ENCODE measurements at regions not wholly inside any gene's neighbourhood (a gene's known extent, or its start where the extent isn't known, plus 50 kb on each side); places are given as distances from the start of the nearest gene placed in this dataset.

DNA sequence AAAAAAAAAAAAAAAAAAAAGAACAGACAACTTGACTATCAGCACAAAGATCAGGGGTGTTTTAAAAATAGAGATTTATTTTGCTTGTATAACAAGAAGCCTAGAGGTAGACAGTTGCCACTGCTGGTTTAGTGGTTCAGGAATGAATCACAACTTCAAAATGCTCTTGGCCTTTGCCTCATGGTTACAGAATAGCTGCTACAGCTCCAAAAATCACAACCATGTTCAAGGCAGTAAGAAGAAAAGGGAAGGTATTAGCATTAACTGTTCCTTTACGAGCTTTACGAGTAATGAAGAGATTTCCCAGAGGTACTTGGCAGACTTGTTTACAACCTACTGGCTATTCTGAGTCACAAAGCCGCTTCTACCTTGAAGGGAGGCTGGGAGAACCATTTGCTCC, 52.5 kb upstream of the PPM1J start:
- TF ChIP-seq, protein P1, sequence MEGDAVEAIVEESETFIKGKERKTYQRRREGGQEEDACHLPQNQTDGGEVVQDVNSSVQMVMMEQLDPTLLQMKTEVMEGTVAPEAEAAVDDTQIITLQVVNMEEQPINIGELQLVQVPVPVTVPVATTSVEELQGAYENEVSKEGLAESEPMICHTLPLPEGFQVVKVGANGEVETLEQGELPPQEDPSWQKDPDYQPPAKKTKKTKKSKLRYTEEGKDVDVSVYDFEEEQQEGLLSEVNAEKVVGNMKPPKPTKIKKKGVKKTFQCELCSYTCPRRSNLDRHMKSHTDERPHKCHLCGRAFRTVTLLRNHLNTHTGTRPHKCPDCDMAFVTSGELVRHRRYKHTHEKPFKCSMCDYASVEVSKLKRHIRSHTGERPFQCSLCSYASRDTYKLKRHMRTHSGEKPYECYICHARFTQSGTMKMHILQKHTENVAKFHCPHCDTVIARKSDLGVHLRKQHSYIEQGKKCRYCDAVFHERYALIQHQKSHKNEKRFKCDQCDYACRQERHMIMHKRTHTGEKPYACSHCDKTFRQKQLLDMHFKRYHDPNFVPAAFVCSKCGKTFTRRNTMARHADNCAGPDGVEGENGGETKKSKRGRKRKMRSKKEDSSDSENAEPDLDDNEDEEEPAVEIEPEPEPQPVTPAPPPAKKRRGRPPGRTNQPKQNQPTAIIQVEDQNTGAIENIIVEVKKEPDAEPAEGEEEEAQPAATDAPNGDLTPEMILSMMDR (IDR thresholded peaks at IDR 0.05) = no peak
- no peaks in the 10 kb centered on the region for H3K4me1 Mint-ChIP-seq
- Histone ChIP-seq H3K4me3 (replicated peaks in 1 of 3; ENCODE audit: low read depth in 2 of 3, low read length in 3 of 3) (no peak overlapping the region), H3K9ac (ENCODE audit: insufficient read depth, low read length, poor library complexity, severe bottlenecking) (no peak overlapping the region), H3K79me2 (ENCODE audit: insufficient read depth, low read length) (no peaks in the 10 kb centered on the region), H3K4me2 (replicated peaks; ENCODE audit: extremely low read depth, low read length, poor library complexity, severe bottlenecking) (no peak overlapping the region), H3K4me1 (ENCODE audit: control insufficient read depth in 1 of 2, insufficient read depth in 2 of 2, low read length in 2 of 2) (no peaks in the 10 kb centered on the region), H4K20me1 (ENCODE audit: insufficient read depth, low read length) (no peaks in the 10 kb centered on the region), H3K27ac (ENCODE audit: low read depth in 1 of 2, low read length in 2 of 2) (no peak overlapping the region), H3K36me3 (replicated peaks in 1 of 2; ENCODE audit: control insufficient read depth in 1 of 2, insufficient read depth in 2 of 2, low read length in 2 of 2) (no peaks in the 10 kb centered on the region), H2AFZ (ENCODE audit: insufficient read depth, low read depth, low read length, poor library complexity, severe bottlenecking) (no peak overlapping the region), H3K9me3 (replicated peaks in 1 of 2; ENCODE audit: control insufficient read depth in 1 of 2, insufficient read depth in 1 of 2, low read length in 2 of 2) (no peaks in the 10 kb centered on the region), H3K27me3 (ENCODE audit: control insufficient read depth in 2 of 2, insufficient read depth in 2 of 2, low read length in 2 of 2) (peaks cover 4 to 6% of the 10 kb centered on the region in 2 donors)
- no peaks in the 10 kb centered on the region for H3K36me3 Mint-ChIP-seq
- H3K27ac Mint-ChIP-seq = no peak overlapping the region
- intact Hi-C loops (cut with micrococcal nuclease) = no loop called here
- H3K9me3 Mint-ChIP-seq = peaks cover 0 to 5% (median 0%) of the 10 kb centered on the region in 7 donors
- H3K27me3 Mint-ChIP-seq (ENCODE audit: low read depth in 3 of 3) = peaks cover 14 to 30% (median 17%) of the 10 kb centered on the region in 3 donors
- no peak for DNase-seq
- H3K4me3 Mint-ChIP-seq = no peak overlapping the region
- WGBS (ENCODE audit: insufficient coverage) = 100% methylated on average over 1 of the region's 3 CpGs
